ENCODE measurements at regions not wholly inside any gene's neighbourhood (a gene's known extent, or its start where the extent isn't known, plus 50 kb on each side); places are given as distances from the start of the nearest gene placed in this dataset.
"Not testable (repeated sequence)": the region's sequence is repeated elsewhere in the genome, so short reads cannot be mapped to it uniquely, and the experiment has no call there.

DNA sequence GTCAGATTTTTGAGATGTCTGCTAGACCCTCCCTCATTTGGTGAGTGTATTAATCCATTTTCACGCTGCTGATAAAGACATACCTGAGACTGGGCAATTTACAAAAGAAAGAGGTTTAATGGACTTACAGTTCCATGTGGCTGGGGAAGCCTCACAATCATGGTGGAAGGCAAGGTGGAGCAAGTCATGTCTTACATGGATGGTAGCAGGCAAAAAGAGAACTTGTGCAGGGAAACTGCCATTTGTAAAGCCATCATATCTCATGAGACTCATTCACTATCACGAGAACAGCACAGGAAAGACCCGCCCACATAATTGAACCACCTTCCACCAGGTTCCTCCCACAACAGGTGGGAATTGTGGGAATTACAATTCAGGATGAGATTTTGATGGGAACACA, 223.5 kb downstream of the FNDC1 start:
- TF ChIP-seq, protein P1, sequence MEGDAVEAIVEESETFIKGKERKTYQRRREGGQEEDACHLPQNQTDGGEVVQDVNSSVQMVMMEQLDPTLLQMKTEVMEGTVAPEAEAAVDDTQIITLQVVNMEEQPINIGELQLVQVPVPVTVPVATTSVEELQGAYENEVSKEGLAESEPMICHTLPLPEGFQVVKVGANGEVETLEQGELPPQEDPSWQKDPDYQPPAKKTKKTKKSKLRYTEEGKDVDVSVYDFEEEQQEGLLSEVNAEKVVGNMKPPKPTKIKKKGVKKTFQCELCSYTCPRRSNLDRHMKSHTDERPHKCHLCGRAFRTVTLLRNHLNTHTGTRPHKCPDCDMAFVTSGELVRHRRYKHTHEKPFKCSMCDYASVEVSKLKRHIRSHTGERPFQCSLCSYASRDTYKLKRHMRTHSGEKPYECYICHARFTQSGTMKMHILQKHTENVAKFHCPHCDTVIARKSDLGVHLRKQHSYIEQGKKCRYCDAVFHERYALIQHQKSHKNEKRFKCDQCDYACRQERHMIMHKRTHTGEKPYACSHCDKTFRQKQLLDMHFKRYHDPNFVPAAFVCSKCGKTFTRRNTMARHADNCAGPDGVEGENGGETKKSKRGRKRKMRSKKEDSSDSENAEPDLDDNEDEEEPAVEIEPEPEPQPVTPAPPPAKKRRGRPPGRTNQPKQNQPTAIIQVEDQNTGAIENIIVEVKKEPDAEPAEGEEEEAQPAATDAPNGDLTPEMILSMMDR (IDR thresholded peaks at IDR 0.05; ENCODE audit: poor library complexity): not testable (repeated sequence)
- TF ChIP-seq EZH2 (IDR thresholded peaks at IDR 0.05; ENCODE audit: borderline replicate concordance): not testable (repeated sequence)

Measured in hepatocyte (in vitro differentiated cells).